DOHH2 (cell line): ENCODE measurements at regions not wholly inside any gene's neighbourhood (a gene's known extent, or its start where the extent isn't known, plus 50 kb on each side); places are given as distances from the start of the nearest gene placed in this dataset.

Source experiments
- H3F3A ChIP-seq: fragments of 200-600 bp; sonication (generic), shearing (Covaris generic); 2 replicates; pipeline ENCODE4 v1.6.0; 2016; ENCODE audit warnings: antibody characterized with exemption, mild to moderate bottlenecking; ENCODE audit not compliant: control insufficient read depth, insufficient read depth
- H3K27ac ChIP-seq: fragments of 200-600 bp; sonication (generic); 2 replicates; pipeline ENCODE4 v1.5.1; 2014; ENCODE audit warnings: low read depth, mild to moderate bottlenecking, low read length, moderate library complexity
- H3K27me3 ChIP-seq: fragments of 200-600 bp; sonication (generic); 2 replicates; pipeline ENCODE4 v1.6.1; 2014; ENCODE audit warnings: mild to moderate bottlenecking, low read length, mixed read lengths; ENCODE audit not compliant: control insufficient read depth
- H3K36me3 ChIP-seq: fragments of 200-600 bp; sonication (generic); 2 replicates; pipeline ENCODE4 v1.6.1; 2014; ENCODE audit warnings: mild to moderate bottlenecking, low read length, moderate library complexity, mixed read lengths; ENCODE audit not compliant: control insufficient read depth
- H3K4me1 ChIP-seq: fragments of 200-600 bp; sonication (generic); 2 replicates; pipeline ENCODE4 v1.6.1; 2014; ENCODE audit warnings: mild to moderate bottlenecking, low read length, mixed read lengths; ENCODE audit not compliant: control insufficient read depth
- H3K4me2 ChIP-seq: fragments of 200-600 bp; sonication (generic); 2 replicates; pipeline ENCODE4 v1.6.0; 2014; ENCODE audit warnings: mild to moderate bottlenecking, low read length, moderate library complexity
- H3K4me3 ChIP-seq: fragments of 200-600 bp; sonication (generic); 2 replicates; pipeline ENCODE4 v1.5.1; 2014; ENCODE audit warnings: mild to moderate bottlenecking, low read length, mixed read lengths
- H3K79me2 ChIP-seq: fragments of 200-600 bp; sonication (generic); 2 replicates; pipeline ENCODE4 v1.6.1; 2014; ENCODE audit warnings: mild to moderate bottlenecking, low read length, mixed read lengths; ENCODE audit not compliant: control insufficient read depth
- H3K9me2 ChIP-seq: fragments of 200-600 bp; sonication (generic); replicated peaks from 2 replicates; pipeline ENCODE4 v1.6.1; 2014; ENCODE audit warnings: mild to moderate bottlenecking, low read length, mixed read lengths; ENCODE audit not compliant: control insufficient read depth
- H3K9me3 ChIP-seq: fragments of 200-600 bp; sonication (generic); 2 replicates; pipeline ENCODE4 v1.6.1; 2014; ENCODE audit warnings: antibody characterized with exemption, low read length, mixed read lengths; ENCODE audit not compliant: control insufficient read depth, insufficient read depth
- H4K20me1 ChIP-seq: fragments of 200-600 bp; sonication (generic); 2 replicates; pipeline ENCODE4 v1.6.0; 2014; ENCODE audit warnings: low read depth, mild to moderate bottlenecking, antibody characterized with exemption, low read length, moderate library complexity; ENCODE audit not compliant: control insufficient read depth, insufficient read depth
- CTCF ChIP-seq: fragments of 200-600 bp; sonication (generic); IDR thresholded peaks from one replicate; pipeline ENCODE4 v1.5.1; 2014; ENCODE audit warnings: antibody characterized with exemption, mild to moderate bottlenecking, low read depth, low read length; ENCODE audit not compliant: poor library complexity, severe bottlenecking
- EZH2phosphoT487 ChIP-seq: fragments of 200-600 bp; sonication (generic); IDR thresholded peaks from 2 replicates; pipeline ENCODE4 v1.6.1; 2017; ENCODE audit warnings: borderline replicate concordance, mild to moderate bottlenecking, antibody characterized with exemption, low read length, moderate library complexity, mixed read lengths

- Histone ChIP-seq H3K9me2 (no peaks in the 10 kb centered on the region), H3K27me3 (no peaks in the 10 kb centered on the region), H3K9me3 (no peaks in the 10 kb centered on the region), H3K4me2 (no peak overlapping the region), H4K20me1 (no peaks in the 10 kb centered on the region), H3K27ac (no peak overlapping the region), H3K36me3 (no peaks in the 10 kb centered on the region), H3K4me1 (no peaks in the 10 kb centered on the region), H3F3A (no peaks in the 10 kb centered on the region), H3K79me2 (no peaks in the 10 kb centered on the region), H3K4me3 (no peak overlapping the region)
- TF ChIP-seq EZH2phosphoT487, result no peak
These were observed 305.7 kb upstream of the ASIC2 start for GRCh38 chr17:33598797-33599196.

DNA sequence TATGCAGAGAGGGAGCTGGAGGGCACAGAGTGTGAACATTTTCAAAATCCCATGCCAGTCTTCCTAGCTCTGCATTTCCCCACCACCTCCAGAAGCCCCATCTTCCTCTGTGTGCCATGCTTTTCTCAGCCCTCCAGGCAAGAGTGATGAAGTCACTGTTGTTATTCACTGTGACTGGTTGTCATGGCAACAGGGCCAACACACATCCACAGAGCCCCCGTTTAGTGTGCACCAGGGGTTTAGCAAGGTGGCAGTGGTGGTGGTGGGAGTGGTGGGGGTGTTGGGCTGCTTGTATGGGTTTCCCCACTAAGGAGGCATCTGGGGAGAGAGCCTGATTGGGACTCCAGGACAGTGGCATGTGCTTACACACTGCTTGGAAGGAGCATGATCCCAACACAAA lies 309.9 kb upstream of the ASIC2 start:
- H3K9me3 ChIP-seq, result no peaks in the 10 kb centered on the region
- H3K4me3 ChIP-seq, result no peak overlapping the region
- H3K27ac ChIP-seq, result no peak overlapping the region
- H3K4me2 ChIP-seq, result no peak overlapping the region
- H3K9me2 ChIP-seq, result no peaks in the 10 kb centered on the region
- H4K20me1 ChIP-seq, result no peaks in the 10 kb centered on the region
- TF ChIP-seq EZH2phosphoT487, result no peak
- no peak for TF ChIP-seq CTCF
- H3K4me1 ChIP-seq, result no peaks in the 10 kb centered on the region
- no peaks in the 10 kb centered on the region for H3F3A ChIP-seq
- no peaks in the 10 kb centered on the region for H3K27me3 ChIP-seq
- H3K36me3 ChIP-seq, result no peaks in the 10 kb centered on the region
- H3K79me2 ChIP-seq, result no peaks in the 10 kb centered on the region

- Histone ChIP-seq H3K36me3 (no peaks in the 10 kb centered on the region), H4K20me1 (no peaks in the 10 kb centered on the region), H3K9me2 (no peaks in the 10 kb centered on the region), H3K9me3 (no peaks in the 10 kb centered on the region), H3K4me1 (no peaks in the 10 kb centered on the region), H3K27ac (no peak overlapping the region), H3F3A (no peaks in the 10 kb centered on the region), H3K79me2 (no peaks in the 10 kb centered on the region), H3K27me3 (no peaks in the 10 kb centered on the region), H3K4me2 (no peak overlapping the region), H3K4me3 (no peak overlapping the region)
- no peak for TF ChIP-seq CTCF
- no peak for TF ChIP-seq EZH2phosphoT487
These were observed 310.7 kb upstream of the ASIC2 start for GRCh38 chr17:33603789-33604188.

- TF ChIP-seq CTCF (no peak), EZH2phosphoT487 (no peak)
- no peaks in the 10 kb centered on the region for H3K4me1 ChIP-seq
- H3K27me3 ChIP-seq, result no peaks in the 10 kb centered on the region
- H3K4me2 ChIP-seq, result no peak overlapping the region
- H3K36me3 ChIP-seq, result no peaks in the 10 kb centered on the region
- H3K9me2 ChIP-seq, result no peaks in the 10 kb centered on the region
- no peaks in the 10 kb centered on the region for H3F3A ChIP-seq
- no peaks in the 10 kb centered on the region for H3K9me3 ChIP-seq
- H3K79me2 ChIP-seq, result no peaks in the 10 kb centered on the region
- no peak overlapping the region for H3K27ac ChIP-seq
- no peaks in the 10 kb centered on the region for H4K20me1 ChIP-seq
- no peak overlapping the region for H3K4me3 ChIP-seq
These were observed 318.4 kb upstream of the ASIC2 start for GRCh38 chr17:33611532-33611931.
